ENCODE measurements at regions not wholly inside any gene's neighbourhood (a gene's known extent, or its start where the extent isn't known, plus 50 kb on each side); places are given as distances from the start of the nearest gene placed in this dataset.
"Not testable (repeated sequence)": the region's sequence is repeated elsewhere in the genome, so short reads cannot be mapped to it uniquely, and the experiment has no call there.

DNA sequence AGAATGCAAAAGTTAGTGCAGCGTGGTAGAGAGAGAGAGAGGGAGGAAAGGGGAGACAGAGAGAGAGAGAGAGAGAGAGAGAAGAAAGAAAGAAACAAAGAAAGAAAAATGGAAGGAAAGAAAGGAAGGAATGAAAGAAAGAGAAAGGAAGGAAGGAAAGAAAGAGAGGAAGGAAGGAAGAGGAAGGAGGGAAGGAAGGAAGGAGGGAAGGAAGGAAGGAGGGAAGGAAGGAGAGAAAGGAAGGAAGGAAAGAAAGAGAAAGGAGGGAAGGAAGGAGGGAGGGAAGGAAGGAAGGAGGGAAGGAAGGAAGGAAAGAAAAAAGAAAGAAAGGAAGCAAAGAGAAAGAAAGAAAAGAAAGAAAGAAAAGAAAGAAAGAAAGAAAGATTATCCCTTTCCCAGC, 209.8 kb upstream of the MYO3A start:
- no peak for DNase-seq

DNA sequence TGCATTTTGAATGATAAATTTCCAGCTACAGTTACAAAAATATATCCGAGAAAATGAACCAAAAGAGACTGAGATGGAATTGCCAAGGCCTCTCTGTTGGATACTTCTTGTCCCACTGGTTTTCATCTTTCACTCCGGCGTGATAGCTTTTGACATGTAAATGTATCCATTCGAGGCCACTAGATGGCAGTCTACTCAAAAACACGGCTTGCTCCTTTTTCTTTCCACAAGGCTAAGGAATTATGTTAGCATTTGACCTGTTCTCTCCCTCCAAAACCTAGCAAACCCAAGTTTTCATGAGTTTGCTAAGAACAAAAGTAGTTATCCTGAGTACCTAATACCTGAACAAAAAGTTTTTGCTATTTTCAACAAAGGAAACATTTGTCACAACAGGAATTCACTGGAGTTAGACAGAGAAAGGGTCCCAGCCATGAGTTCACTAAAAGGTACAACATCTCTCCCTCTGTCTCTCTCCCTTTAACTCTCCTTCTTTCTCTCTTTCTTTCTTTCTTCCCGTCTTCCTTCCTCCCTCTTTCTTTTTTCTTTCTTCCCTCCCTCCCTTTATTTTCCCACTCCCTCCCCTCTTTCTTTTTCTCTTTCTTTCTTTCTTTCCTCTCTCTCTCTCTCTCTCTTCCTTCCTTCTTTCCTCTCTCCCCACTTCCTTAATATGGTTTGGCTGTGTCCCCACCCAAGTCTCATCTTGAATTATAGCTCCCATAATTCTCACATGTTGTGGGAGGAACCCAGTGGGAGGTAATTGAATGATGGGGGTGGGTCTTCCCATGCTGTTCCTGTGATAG, 207.9 kb upstream of the MYO3A start:
- DNase-seq, result peak; percentile 6

GRCh38 chr10:25738776-25739175, 195.3 kb upstream of the MYO3A start:
- no peak for DNase-seq

DNA sequence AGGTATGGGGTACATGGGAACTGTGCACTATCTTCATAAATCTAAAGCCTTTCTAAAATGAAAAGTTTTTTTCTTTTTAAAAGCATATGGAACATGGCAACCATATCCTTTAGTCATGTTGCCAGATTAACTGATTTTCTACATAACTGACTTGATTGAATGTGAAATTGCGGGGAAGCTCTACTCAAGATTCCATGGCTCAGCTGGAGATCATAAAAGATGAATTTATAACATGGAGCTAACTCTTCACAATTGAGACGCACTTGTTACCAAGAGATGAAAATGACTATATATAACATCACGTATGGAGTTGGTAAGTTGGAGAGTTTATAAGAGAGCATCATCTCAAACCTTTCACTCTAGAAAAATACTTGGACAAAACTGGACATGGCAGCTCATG, 190.2 kb upstream of the MYO3A start:
- no peak for DNase-seq

- no peak for DNase-seq
Measured at GRCh38 chr10:25744574-25744973, 189.5 kb upstream of the MYO3A start.

GRCh38 chr10:25745976-25746375, 188.1 kb upstream of the MYO3A start:
- DNase-seq, result no peak

GRCh38 chr10:25747084-25747483, 186.9 kb upstream of the MYO3A start:
- DNase-seq, result no peak

DNA sequence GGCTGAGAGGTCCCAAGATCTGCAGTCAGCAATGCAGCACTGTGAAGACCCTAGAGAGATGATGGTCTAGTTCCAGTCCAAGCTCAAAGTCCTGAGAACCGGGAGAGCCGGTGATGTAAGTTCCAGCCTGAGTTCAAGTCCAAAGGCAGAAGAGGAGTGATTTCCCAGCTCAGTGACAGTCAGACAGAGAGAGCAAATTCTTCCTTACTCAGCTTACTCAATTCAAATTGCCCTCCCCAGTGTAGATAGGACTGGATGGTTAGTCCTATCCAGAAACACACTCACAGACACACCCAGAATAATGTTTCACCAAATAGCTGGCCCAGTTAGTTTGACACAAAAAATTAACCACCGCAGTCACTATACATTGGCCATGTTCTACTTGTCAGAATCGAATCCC, 185.5 kb upstream of the MYO3A start:
- no peak for DNase-seq

GRCh38 chr10:25753776-25754175, 180.3 kb upstream of the MYO3A start:
- no peak for DNase-seq

DNA sequence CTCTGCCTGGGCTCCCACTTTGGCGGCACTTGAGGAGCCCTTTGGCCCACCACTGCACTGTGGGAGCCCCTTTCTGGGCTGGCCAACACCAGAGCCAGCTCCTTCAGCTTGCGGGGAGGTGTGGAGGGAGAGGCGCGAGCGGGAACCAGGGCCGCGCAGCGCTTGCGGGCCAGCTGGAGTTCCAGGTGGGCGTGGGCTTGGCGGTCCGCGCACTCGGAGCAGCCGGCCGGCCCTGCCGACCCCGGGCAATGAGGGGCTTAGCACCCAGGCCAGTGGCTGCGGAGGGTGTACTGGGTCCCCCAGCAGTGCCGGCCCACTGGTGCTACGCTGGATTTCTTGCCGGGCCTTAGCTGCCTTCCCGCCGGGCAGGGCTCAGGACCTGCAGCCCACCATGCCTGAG, 178.2 kb upstream of the MYO3A start:
- DNase-seq, result not testable (repeated sequence)

GRCh38 chr10:25756784-25757183, 177.2 kb upstream of the MYO3A start:
- DNase-seq, result no peak

DNA sequence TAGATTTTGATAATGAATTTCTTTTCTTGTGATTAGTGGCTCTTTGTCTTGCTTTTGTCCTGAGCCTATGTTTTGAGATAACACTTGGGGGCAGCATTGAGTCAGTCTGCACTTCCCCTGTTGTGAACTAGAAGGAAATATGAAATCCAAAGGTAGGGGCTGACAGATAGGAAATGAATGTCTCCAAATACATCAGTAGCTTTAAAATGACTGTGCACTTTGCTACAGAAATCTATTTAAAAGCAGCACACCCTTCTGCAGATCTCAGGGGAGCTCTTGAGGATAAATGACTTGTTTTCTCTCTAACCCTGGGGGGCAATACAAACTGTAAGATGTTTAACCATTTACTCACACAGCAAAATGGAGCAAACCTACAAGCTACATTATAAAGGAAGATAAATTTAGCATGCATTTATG, 176.0 kb upstream of the MYO3A start:
- DNase-seq, result peak; percentile 11

DNA sequence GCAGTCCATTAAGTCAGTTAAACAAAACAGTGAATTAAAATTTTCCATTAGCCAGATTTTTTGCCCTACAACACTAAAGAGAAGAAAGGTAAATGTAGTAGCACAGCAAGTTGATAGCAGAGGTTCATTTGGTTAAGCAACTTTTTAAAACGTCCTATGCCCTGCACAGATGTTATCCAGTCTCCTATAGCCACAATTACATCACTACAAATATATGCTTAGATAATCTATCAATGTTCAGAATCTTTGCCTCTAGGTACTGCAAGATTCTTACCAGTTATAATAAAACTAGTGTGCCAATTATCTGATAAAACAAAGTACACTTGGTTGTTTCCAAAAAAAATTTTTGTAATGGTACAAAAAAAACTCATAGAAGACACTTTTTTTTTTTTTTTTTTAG, 175.5 kb upstream of the MYO3A start:
- DNase-seq, result no peak

DNA sequence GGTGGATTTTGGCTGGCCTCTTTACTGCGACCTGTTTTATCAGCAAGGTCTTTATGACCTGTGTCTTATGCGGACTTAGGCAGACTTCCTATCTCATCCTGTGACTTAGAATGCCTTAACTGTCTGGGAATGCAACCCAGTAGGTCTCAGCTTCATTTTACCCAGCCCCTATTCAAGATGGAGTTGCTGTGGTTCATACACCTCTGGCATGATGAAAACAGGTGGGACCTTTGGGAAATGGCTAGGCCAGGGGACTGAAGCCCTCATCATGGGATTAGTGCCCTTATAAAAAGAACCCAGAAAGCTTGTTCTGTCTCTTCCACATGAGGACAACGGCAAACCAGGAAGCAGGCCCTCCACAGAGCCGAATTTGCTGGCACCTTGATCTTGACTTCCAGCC, 172.1 kb upstream of the MYO3A start:
- no peak for DNase-seq

GRCh38 chr10:25766213-25766612, 167.8 kb upstream of the MYO3A start:
- no peak for DNase-seq

GRCh38 chr10:25766687-25767221, 167.3 kb upstream of the MYO3A start:
- no peak for DNase-seq

DNA sequence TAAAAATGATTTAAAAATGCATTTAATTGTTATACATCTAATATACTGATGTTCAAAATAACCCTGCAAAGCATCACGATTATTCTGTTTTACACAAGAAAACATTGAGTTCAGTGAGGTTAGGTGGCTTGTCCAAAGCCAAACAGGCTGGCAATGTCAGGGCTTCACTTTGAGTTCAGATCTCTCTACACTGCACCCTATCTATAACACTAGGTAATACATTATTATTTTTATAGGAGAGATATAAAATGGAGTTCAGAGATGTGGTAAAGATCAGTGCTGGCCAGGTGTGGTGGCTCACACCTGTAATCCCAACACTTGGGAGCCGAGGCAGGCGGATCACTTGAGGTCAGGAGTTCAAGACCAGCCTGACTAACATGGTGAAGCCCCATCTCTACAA, 165.9 kb upstream of the MYO3A start:
- DNase-seq, result no peak

GRCh38 chr10:25778646-25779045, 155.4 kb upstream of the MYO3A start:
- no peak for DNase-seq

- DNase-seq, result no peak
Measured at GRCh38 chr10:25786161-25786560, 147.9 kb upstream of the MYO3A start.

DNA sequence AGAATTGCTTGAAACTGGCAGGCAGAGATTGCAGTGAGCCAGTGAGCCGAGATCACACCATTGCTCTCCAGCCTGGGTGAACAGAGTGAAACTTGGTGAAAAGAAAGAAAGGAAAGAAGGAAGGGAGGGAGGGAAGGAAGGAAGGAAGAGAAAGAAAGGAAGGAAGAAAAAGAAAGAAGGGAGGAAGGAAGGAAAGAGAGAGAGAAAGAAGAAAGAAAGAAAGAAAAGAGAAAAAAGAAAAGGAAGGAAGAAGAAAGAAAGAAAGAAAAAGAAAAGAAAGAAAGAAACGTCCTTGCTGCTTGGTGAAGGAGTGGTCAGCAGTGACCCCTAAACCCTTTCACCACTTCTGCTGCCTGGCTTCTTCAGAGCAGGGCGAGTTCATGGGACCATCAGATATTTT, 147.1 kb upstream of the MYO3A start:
- no peak for DNase-seq

- DNase-seq, result no peak
Measured at GRCh38 chr10:25797888-25798429, 136.1 kb upstream of the MYO3A start.

DNA sequence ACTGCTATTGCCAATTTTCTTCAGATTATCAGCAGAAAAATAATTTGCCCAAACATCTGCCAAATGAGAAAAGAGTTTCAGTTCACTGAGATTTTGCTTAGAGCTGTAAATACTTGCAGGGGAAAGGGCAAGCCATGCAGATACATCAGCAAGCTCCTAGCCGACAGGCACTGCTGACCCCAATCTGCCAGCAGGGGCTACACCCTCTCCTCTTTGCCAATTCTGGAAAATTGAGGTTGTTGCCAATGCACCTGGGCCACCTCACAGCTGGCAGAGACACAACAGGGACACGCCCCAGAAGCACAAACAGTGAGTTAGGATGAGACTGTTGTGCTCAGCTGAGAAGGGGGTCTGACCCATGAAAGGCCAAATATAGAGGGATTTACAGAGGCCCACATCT, 129.5 kb upstream of the MYO3A start:
- DNase-seq, result no peak

GRCh38 chr10:25805986-25806385, 128.0 kb upstream of the MYO3A start:
- DNase-seq, result no peak

GRCh38 chr10:25808372-25808771, 125.7 kb upstream of the MYO3A start:
- no peak for DNase-seq

Measured in T1000 (cell line).